GM18951 (cell line): ENCODE measurements at regions not wholly inside any gene's neighbourhood (a gene's known extent, or its start where the extent isn't known, plus 50 kb on each side); places are given as distances from the start of the nearest gene placed in this dataset.
"Not testable (repeated sequence)": the region's sequence is repeated elsewhere in the genome, so short reads cannot be mapped to it uniquely, and the experiment has no call there.

Experiments used
- in situ Hi-C: fragments of 300-500 bp; cut with MboI; formaldehyde crosslinking; loops from one replicate; pipeline ENCODE4 v1.12.0; 2022; ENCODE audit warnings: low sequenced_read_pairs, mixed read lengths, inconsistent platforms; ENCODE audit not compliant: unreplicated experiment

DNA sequence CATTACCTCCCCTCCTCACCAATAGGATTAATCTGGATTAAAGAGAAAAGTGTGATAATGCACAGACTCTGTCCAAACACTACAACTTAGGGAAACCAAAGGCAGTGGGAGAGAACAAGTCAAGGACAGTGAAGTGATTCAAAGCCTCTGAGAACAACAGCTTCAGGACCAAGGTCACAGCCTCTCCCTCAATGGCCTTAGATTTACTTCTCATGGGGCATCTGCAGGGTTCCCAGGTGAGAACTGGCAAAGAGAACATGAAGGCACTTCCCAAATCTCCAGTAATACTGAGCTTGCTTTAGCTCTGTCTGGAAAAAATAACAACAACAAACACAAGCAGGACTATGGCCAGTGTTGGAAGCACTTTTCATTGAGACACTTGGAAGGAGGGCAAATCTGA, 99.8 kb upstream of the GOLGA6L22 start:
- in situ Hi-C loops = loop anchor here (25.0 kb wide), 1 partner anchor 1097 kb away; no protein-coding TSS in a partner anchor

- in situ Hi-C loops = loop anchor here (25.0 kb wide), 1 partner anchor 1097 kb away; no protein-coding TSS in a partner anchor
These were observed 99.1 kb upstream of the GOLGA6L22 start for GRCh38 chr15:22359587-22359986.

DNA sequence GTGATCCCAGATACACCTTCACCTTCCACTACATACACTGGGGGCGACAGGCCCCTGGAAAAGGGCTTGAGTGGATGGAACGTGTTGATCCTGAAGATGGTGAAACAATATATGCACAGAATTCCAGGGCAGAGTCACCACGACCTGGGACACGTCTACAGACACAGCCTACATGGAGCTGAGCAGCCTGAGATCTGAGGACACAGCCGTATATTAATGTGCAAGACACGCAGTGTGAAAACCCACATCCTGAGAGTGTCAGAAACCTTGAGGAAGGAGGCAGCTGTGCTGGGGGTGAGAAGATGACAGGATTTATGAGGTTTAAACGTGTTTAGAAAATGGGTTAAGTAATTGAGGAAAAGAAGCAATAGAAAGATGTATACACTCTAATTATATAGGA, 98.0 kb upstream of the GOLGA6L22 start:
- in situ Hi-C loops = loop anchor here (10.0 to 25.0 kb wide), 2 partner anchors 1098 to 1716 kb away; no protein-coding TSS in a partner anchor

DNA sequence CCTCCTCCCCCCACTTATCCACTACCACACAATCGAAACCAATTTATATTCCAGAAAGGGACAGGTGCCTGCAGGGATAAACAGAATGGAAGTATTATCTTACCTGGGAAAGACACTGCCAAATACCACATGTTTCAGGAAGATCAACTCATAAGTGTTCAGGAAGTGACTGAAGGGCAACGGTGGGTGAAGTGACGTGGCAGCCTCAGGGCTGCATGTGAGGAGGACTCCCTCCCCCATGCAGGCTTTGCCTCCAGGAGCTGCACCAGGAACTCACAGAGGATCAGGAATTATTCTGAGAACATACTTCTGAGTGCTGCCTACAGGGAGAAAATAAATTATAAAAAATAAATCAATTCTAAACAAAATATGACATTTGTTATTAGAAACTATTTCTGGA, 96.2 kb upstream of the GOLGA6L22 start:
- in situ Hi-C loops = loop anchor here (10.0 to 25.0 kb wide), 2 partner anchors 1100 to 1718 kb away; no protein-coding TSS in a partner anchor

DNA sequence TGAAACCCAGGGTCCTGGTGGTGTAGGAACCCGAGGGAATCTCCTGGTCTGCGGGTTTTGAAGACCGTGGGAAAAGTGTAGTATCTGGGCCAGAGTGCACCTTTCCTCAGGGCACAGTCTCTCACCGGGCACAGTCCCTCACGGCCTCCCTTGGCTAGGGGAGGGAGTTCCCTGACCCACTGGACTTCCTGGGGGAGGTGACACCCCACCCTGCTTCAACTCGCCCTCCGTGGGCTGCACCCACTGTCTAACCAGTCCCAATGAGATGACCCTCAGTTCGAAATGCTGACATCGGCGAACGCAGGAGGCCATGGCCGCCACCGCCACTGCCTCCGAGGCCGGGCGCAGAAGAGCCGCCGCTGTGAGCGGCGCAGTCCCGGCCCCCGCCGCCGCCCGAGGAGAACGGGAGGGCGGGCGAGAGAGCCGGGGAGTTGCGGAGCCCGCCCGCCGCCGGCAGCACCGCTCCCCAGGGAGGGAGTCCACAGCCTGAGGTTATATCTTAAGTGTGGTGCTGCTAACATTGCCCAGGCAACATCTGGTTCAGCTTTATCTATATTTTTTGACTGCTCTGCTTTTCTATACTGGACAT, 87.4 kb upstream of the GOLGA6L22 start:
- in situ Hi-C loops = loop anchor here (25.0 kb wide), 1 partner anchor 1109 kb away; no protein-coding TSS in a partner anchor

DNA sequence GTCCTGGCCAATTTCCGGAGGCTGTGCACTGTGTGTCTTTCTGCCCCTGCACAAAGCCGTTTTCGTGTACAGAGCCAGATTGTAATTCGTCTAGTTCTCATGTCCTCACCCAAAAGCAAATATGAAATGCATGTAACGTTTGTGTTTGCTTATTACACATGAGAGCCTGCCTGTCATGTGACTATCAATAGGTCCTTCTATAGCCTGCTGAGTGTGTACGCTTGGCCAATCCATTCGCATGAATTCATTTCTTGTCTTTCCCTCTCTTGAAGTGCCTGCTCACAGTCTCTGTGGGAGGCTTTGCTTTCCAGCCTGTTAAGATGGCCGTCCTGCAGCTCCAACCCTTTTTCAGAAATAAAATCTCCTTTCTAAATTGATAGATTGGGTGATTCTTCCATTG, 84.2 kb upstream of the GOLGA6L22 start:
- in situ Hi-C loops = loop anchor here (25.0 kb wide), 1 partner anchor 1112 kb away; no protein-coding TSS in a partner anchor

- in situ Hi-C loops = not testable (repeated sequence)
These were observed 82.9 kb upstream of the GOLGA6L22 start for GRCh38 chr15:22375829-22376228.

DNA sequence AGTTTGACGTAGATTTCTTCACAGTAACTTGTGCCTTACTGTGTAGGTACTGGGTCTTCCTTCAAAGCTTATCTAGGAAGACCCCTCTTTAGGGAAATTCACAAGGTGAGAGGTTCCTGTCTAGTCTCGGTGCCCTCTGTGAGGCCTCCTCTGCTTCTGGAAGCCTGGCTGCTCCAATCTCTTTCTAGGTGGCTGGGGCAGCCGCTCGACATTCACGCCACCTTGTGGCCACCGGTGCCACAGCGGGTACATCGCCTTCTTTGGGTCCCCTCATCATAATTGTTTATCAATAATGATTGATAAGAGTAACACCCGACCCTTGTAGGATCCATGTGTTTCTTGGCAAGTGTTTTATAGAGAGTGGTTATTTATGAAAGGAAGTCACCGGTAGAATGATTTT, 80.8 kb upstream of the GOLGA6L22 start:
- in situ Hi-C loops = not testable (repeated sequence)

- in situ Hi-C loops = not testable (repeated sequence)
These were observed 71.0 kb upstream of the GOLGA6L22 start for GRCh38 chr15:22387691-22388090.

- in situ Hi-C loops = not testable (repeated sequence)
These were observed 70.3 kb upstream of the GOLGA6L22 start for GRCh38 chr15:22388365-22388764.

GRCh38 chr15:22401207-22401606, 57.5 kb upstream of the GOLGA6L22 start:
- in situ Hi-C loops = loop anchor here (25.0 kb wide), 1 partner anchor 1814 kb away; no protein-coding TSS in a partner anchor

DNA sequence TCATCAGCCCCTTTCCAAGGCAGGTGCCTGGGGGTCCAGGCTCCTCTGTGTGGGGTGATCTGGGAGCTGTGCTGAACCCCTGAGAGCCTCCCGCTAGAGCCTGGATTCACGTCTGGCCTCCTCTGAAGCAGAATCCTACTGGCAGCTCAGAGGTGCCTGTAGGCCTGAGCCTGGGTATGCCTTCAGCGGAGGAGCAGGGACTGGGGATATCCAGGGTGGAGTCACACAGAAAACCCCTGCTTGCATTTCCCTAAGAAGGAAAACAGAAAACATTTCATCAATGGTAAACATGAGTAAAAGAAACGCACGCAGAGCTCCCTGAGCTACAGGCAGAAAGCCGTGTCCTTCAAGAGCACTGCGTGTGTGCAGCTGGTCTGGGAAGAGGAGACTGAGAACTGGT, 57.0 kb upstream of the GOLGA6L22 start:
- in situ Hi-C loops = loop anchor here (25.0 kb wide), 1 partner anchor 1814 kb away; no protein-coding TSS in a partner anchor

DNA sequence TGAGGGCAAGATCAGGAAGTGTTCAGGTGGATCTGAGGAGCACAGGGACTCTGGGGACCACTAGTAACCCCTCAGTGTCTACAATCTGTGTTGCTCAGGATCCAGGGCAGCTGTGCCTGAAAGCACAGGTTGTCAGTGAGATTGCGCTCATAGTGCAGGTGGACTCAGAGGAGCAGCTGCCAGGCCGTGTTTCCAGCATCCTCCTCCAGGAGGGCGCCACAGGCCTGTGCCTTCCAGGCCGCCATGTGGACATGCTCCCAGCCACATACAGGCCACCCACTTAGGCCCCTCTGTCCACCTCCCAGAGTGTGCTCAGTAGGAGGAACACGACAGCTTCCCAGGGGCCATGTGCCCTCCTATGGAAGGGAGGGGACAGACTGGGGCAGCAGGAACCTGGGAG, 52.9 kb upstream of the GOLGA6L22 start:
- in situ Hi-C loops = loop anchor here (25.0 kb wide), 1 partner anchor 1818 kb away; no protein-coding TSS in a partner anchor
